Ectodermal cell (in vitro differentiated cells): ENCODE measurements at regions not wholly inside any gene's neighbourhood (a gene's known extent, or its start where the extent isn't known, plus 50 kb on each side); places are given as distances from the start of the nearest gene placed in this dataset.

Experiments used
- H3K27ac ChIP-seq: 2 replicates; pipeline ENCODE4 v1.7.0; 2013; ENCODE audit warnings: mild to moderate bottlenecking, low read depth, low read length; ENCODE audit not compliant: insufficient read depth, poor library complexity, severe bottlenecking
- H3K27me3 ChIP-seq: 2 replicates; pipeline ENCODE4 v1.7.0; 2013; ENCODE audit warnings: mild to moderate bottlenecking, low read length; ENCODE audit not compliant: insufficient read depth, control insufficient read depth, poor library complexity, severe bottlenecking
- H3K36me3 ChIP-seq: one replicate; pipeline ENCODE4 v1.7.0; 2013; ENCODE audit warnings: low read length; ENCODE audit not compliant: control insufficient read depth, insufficient read depth
- H3K4me1 ChIP-seq: one replicate; pipeline ENCODE4 v1.7.0; 2013; ENCODE audit warnings: low read length; ENCODE audit not compliant: control insufficient read depth, insufficient read depth
- H3K4me3 ChIP-seq: 2 replicates; pipeline ENCODE4 v1.7.0; 2013; ENCODE audit warnings: low read depth, low read length, control low read depth; ENCODE audit not compliant: insufficient read depth
- H3K9me3 ChIP-seq: 2 replicates; pipeline ENCODE4 v1.7.0; 2013; ENCODE audit warnings: mild to moderate bottlenecking, low read length, moderate library complexity; ENCODE audit not compliant: control insufficient read depth
- WGBS, 2 experiments: methylation state at CpG; one replicate each; pipeline ENCODE4 v1.1.7; 2013; ENCODE audit warnings: missing lambda C conversion rate in 2 of 2; 5-methylcytosine and 5-hydroxymethylcytosine counted together

DNA sequence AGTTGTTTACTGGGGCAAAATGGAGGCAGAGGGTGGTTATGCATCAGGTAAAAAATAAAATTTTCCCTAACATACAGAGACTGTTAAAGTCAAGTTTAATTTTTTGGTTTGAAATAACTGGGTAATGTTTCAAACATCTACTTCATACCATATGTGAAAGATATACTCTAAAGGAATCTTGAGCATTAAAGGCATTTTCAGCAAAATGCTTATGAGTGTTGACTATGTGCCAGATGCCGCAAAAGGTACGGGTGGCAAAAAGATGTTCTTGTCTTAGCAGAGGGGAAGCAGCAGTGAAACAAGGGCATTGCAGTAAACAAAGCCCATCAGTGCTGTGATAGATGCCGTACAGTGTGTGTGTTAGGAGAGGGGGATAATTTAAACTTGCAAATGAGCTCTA is 263.1 kb upstream of the ID2 start:
- H3K36me3 ChIP-seq: no peaks in the 10 kb centered on the region
- no peak overlapping the region for H3K27ac ChIP-seq
- no peaks in the 10 kb centered on the region for H3K27me3 ChIP-seq
- 95 to 96% methylated on average over 3 of the region's 3 CpGs for WGBS, 2 experiments
- H3K9me3 ChIP-seq: no peaks in the 10 kb centered on the region
- no peaks in the 10 kb centered on the region for H3K4me1 ChIP-seq
- H3K4me3 ChIP-seq: no peak overlapping the region

DNA sequence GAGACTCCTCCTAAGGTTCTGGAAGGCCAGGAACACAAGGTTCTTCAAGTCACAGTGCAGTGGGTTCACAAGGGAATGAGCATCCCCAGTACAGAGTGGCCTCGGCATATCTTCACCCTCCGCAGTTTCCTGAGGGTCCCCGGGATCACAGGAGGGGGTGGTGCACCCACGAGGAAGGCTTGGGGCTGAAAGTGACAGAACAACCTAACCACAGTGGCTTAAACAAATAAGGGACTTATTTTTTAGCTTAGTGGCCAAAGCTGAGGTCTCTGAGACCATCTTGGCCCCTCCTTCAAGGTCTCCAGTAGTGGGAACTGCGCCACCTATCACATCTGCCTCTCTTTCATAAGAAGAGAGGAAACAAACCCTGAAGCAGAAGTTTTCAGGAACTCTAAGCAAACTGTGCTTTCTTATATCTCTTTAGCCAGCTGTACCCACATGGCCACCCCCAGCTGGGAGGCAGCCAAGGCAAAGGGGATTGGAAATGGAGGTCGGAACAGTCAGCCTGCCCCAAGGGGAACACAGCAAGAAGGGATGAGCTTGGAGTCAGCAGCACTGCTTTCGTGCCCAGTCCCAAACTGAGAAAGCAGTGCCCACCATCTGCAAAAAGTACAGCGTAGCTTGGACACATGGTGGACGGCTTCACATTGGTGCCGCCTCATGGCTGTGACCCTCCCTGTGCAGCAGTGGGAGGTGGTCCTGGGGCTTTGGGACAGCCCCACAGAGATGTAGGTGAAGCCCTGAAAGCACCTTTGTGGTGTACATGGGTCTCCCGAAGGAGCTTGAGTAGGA is 260.0 kb upstream of the ID2 start:
- Histone ChIP-seq H3K36me3 (no peaks in the 10 kb centered on the region), H3K27me3 (no peaks in the 10 kb centered on the region), H3K27ac (no peak overlapping the region), H3K4me3 (no peak overlapping the region), H3K9me3 (no peaks in the 10 kb centered on the region), H3K4me1 (no peaks in the 10 kb centered on the region)
- 89 to 90% methylated on average over 11 of the region's 11 CpGs for WGBS, 2 experiments

GRCh38 chr2:8422450-8422800 is 259.4 kb upstream of the ID2 start:
- Histone ChIP-seq H3K9me3 (no peaks in the 10 kb centered on the region), H3K4me1 (no peaks in the 10 kb centered on the region), H3K36me3 (no peaks in the 10 kb centered on the region), H3K27ac (no peak overlapping the region), H3K4me3 (no peak overlapping the region), H3K27me3 (no peaks in the 10 kb centered on the region)
- WGBS, 2 experiments: 94 to 95% methylated on average over 4 of the region's 4 CpGs

- no peaks in the 10 kb centered on the region for H3K36me3 ChIP-seq
- WGBS, 2 experiments: 95 to 96% methylated on average over 24 to 26 of the region's 26 CpGs
Measured at GRCh38 chr2:8424997-8425900, 256.6 kb upstream of the ID2 start.

GRCh38 chr2:8426550-8426949 is 255.3 kb upstream of the ID2 start:
- no peaks in the 10 kb centered on the region for H3K9me3 ChIP-seq
- WGBS, 2 experiments: 90 to 93% methylated on average over 10 of the region's 10 CpGs
- H3K27me3 ChIP-seq: no peaks in the 10 kb centered on the region
- no peak overlapping the region for H3K27ac ChIP-seq
- H3K4me1 ChIP-seq: no peaks in the 10 kb centered on the region
- H3K4me3 ChIP-seq: no peak overlapping the region
- no peaks in the 10 kb centered on the region for H3K36me3 ChIP-seq

More at GRCh38 chr2:8424997-8425900, 256.6 kb upstream of the ID2 start:
- no peaks in the 10 kb centered on the region for H3K4me1 ChIP-seq
- no peak overlapping the region for H3K4me3 ChIP-seq
- no peaks in the 10 kb centered on the region for H3K27me3 ChIP-seq
- H3K9me3 ChIP-seq: no peaks in the 10 kb centered on the region
- no peak overlapping the region for H3K27ac ChIP-seq

DNA sequence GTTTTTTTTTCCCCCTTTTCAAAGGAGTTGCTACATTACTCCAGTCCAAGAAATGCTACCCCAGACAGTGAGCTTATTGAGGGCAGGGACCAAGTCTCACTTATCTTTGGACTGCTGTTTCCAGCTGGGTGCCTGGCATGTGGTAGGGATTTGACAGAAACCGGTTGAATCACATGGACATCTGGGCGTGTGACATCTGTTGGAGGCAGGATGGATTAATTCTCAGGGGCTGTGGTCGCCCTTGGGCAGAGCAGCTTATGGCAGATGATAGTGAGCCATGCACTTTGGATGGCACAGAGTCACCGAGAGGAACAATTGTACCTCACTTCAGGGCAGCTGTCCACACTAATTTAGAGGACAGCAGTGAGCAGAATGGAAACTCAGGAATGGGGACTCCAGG is 254.6 kb upstream of the ID2 start:
- no peaks in the 10 kb centered on the region for H3K4me1 ChIP-seq
- H3K4me3 ChIP-seq: no peak overlapping the region
- H3K9me3 ChIP-seq: no peaks in the 10 kb centered on the region
- no peaks in the 10 kb centered on the region for H3K36me3 ChIP-seq
- WGBS, 2 experiments: 93 to 94% methylated on average over 4 of the region's 4 CpGs
- no peaks in the 10 kb centered on the region for H3K27me3 ChIP-seq
- H3K27ac ChIP-seq: no peak overlapping the region

GRCh38 chr2:8430628-8431027 is 251.2 kb upstream of the ID2 start:
- Histone ChIP-seq H3K27me3 (no peaks in the 10 kb centered on the region), H3K4me1 (no peaks in the 10 kb centered on the region), H3K27ac (no peak overlapping the region), H3K36me3 (no peaks in the 10 kb centered on the region), H3K4me3 (no peak overlapping the region), H3K9me3 (no peaks in the 10 kb centered on the region)
- 94 to 95% methylated on average over 4 of the region's 4 CpGs for WGBS, 2 experiments

- Histone ChIP-seq H3K4me1 (no peaks in the 10 kb centered on the region), H3K36me3 (no peaks in the 10 kb centered on the region), H3K4me3 (no peak overlapping the region), H3K27ac (no peak overlapping the region), H3K9me3 (no peaks in the 10 kb centered on the region), H3K27me3 (no peaks in the 10 kb centered on the region)
- WGBS, 2 experiments: 91 to 93% methylated on average over 3 of the region's 3 CpGs
Measured at GRCh38 chr2:8431446-8432125, 250.3 kb upstream of the ID2 start.

GRCh38 chr2:8432706-8433336 is 249.0 kb upstream of the ID2 start:
- H3K27me3 ChIP-seq: no peaks in the 10 kb centered on the region
- H3K4me1 ChIP-seq: no peaks in the 10 kb centered on the region
- WGBS, 2 experiments: 91 to 93% methylated on average over 6 to 8 of the region's 9 CpGs
- H3K27ac ChIP-seq: no peak overlapping the region
- H3K9me3 ChIP-seq: no peaks in the 10 kb centered on the region
- no peak overlapping the region for H3K4me3 ChIP-seq
- no peaks in the 10 kb centered on the region for H3K36me3 ChIP-seq
